ENCODE measurements at regions not wholly inside any gene's neighbourhood (a gene's known extent, or its start where the extent isn't known, plus 50 kb on each side); places are given as distances from the start of the nearest gene placed in this dataset.

DNA sequence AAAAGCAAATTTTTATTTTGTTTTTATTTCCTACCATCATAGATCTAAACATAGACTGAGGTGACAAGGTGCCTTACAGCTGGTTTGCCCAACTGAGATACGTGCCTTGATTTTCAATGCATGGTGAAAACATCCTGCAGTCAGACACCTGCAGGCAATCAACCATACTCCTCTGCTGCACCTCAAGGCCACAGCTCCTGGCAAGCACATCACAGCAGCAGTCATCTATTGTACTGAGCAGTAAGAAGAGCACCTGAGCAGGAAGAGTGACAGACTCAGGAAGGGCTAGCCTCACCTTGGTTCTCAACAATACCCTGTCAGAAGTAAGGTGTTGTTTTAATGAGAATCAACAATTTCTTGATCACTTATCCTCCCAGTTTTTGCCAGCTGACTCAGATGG, 1206.8 kb upstream of the NRXN1 start:
- no peak for TF ChIP-seq POLR2A (IDR thresholded peaks at IDR 0.05; ENCODE audit: low read depth, low read length)
- TF ChIP-seq POLR2AphosphoS5 (IDR thresholded peaks at IDR 0.05; ENCODE audit: low read depth, low read length) = no peak
- no peak for TF ChIP-seq SPI1 (IDR thresholded peaks at IDR 0.05; ENCODE audit: low read depth, low read length)

Measured in GM12891 (cell line).